RWPE1 (cell line): ENCODE measurements at regions not wholly inside any gene's neighbourhood (a gene's known extent, or its start where the extent isn't known, plus 50 kb on each side); places are given as distances from the start of the nearest gene placed in this dataset.
"Not testable (repeated sequence)": the region's sequence is repeated elsewhere in the genome, so short reads cannot be mapped to it uniquely, and the experiment has no call there.

Source experiments
- CTCF ChIA-PET: fragments of 350-600 bp; sonication (Branson Sonifier 250); formaldehyde crosslinking; extraction: SDS; loops from one replicate; lab custom pipeline; 2021; lab: Yijun Ruan, JAX
- POLR2A ChIA-PET: fragments of 400-600 bp; formaldehyde crosslinking; extraction: SDS; loops from one replicate; lab custom pipeline; 2020; ENCODE audit warnings: antibody characterized with exemption; ENCODE audit not compliant: low non-redundant PET; lab: Yijun Ruan, JAX
- DNase-seq: peaks from one replicate; pipeline ENCODE4 v3.0.0; 2012; ENCODE audit warnings: low spot score
- H3K27ac ChIP-seq: fragments of 450-650 bp; 2 replicates; pipeline ENCODE4 v1.5.1; 2017
- TF ChIP-seq, protein P1 (sequence below): fragments of 450-650 bp; conservative IDR thresholded peaks from 2 replicates; pipeline ENCODE4 v1.5.1; 2017; ENCODE audit warnings: low read depth, mild to moderate bottlenecking

DNA sequence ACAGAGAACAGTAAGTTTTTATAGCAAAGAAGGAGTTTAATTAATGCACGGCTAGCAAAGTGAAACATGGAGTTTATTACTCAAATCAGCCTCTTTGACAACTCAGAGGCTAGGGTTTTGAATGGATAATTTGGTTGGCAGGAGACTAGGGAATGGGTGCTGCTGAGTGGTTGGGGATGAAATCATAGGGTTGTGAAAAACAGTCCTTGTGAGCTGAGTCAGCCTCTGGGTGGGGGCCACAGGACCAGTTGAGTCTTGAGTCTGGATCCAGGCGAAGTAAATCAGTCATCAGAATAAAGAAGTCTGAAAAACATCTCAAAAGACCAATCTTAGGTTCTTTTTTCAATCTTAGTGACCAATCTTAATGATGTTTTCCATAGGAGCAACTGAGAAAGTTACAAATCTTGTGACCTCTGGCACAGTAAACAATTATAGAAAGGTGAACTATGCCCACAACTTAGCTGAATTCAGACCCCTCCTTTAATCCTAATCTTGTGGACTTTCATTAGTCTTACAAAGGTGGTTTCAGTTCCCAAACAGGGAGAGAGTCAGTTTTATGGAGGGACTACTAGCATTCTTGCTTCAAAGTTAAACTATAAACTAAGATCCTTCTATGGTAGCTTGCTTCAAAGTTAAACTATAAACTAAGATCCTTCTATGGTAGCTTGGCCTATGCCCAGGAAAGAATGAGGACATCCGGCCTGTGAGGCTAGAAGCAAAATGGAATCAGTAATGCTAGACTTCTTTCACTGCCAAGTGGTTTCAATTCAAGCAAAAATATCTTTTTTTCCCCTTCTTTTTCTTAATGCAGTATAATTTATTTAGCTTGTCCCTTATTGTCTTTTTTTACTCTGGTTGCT, 84.5 kb downstream of the AASDHPPT start:
- TF ChIP-seq, protein P1, sequence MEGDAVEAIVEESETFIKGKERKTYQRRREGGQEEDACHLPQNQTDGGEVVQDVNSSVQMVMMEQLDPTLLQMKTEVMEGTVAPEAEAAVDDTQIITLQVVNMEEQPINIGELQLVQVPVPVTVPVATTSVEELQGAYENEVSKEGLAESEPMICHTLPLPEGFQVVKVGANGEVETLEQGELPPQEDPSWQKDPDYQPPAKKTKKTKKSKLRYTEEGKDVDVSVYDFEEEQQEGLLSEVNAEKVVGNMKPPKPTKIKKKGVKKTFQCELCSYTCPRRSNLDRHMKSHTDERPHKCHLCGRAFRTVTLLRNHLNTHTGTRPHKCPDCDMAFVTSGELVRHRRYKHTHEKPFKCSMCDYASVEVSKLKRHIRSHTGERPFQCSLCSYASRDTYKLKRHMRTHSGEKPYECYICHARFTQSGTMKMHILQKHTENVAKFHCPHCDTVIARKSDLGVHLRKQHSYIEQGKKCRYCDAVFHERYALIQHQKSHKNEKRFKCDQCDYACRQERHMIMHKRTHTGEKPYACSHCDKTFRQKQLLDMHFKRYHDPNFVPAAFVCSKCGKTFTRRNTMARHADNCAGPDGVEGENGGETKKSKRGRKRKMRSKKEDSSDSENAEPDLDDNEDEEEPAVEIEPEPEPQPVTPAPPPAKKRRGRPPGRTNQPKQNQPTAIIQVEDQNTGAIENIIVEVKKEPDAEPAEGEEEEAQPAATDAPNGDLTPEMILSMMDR = no peak
- DNase-seq = no peak
- no peak overlapping the region for H3K27ac ChIP-seq
- ChIA-PET POLR2A (no interaction called here), CTCF (no interaction called here)

DNA sequence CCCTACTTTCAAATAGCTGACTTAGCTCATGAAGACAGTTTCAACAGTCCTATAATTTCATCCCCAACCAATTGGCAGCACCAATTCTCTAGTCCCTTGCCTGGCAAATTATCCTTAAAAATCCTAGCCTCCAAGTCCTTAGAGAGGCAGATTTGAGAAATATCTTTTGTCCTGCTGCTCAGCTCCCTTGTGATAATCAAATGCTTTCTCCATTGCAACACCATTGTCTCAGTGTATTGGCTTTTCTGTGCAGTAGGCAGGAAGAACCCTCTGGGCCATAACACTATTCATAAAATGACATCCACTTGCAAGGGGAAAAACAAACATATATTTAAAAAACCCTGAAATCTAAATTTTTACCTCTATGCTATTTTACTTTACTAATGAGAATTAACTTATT, 89.6 kb downstream of the AASDHPPT start:
- TF ChIP-seq, protein P1 = no peak
- no peak overlapping the region for H3K27ac ChIP-seq
- DNase-seq = no peak
- ChIA-PET POLR2A (no interaction called here), CTCF (no interaction called here)

DNA sequence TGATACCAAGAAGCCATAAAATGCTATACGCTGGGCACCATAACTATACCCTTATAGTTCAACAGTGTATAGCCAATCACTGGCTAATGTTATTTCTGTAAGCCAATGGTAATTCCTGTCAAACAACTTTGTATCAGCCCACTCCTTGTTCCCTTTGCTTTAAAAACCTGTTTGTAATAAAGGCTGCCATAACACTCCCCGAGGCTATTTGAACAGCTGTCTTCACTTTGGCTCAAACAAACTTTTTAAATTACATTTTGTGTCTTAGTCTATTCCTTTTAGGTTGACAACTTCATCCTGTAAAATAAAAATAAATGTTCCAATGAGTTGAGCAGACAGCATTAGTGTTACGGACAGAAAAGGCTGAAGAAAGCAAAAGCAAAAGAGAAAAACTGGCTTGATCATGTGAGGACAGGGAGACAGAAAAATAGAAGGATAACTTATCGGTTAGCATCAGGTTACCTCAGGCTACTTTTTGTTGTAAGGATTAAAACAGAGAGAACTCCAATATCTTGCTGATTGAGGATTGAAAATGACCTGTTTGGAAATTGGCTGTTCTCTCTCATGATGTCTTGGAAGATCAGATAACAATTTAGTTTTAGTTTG, 95.0 kb downstream of the AASDHPPT start:
- no peak overlapping the region for H3K27ac ChIP-seq
- TF ChIP-seq, protein P1 = no peak
- ChIA-PET CTCF (interaction anchor here (0.6 kb wide), 1 partner anchor 592 kb away, joined by 3 read pairs; no protein-coding TSS in a partner anchor), POLR2A (no interaction called here)
- no peak for DNase-seq

- CTCF ChIA-PET = no interaction called here
Measured at GRCh38 chr11:106173291-106173690, 95.8 kb downstream of the AASDHPPT start.

GRCh38 chr11:106174003-106174402, 96.5 kb downstream of the AASDHPPT start:
- H3K27ac ChIP-seq, DNase-seq, POLR2A ChIA-PET, CTCF ChIA-PET: not testable (repeated sequence)

More at GRCh38 chr11:106173291-106173690, 95.8 kb downstream of the AASDHPPT start:
- POLR2A ChIA-PET = no interaction called here
- TF ChIP-seq, protein P1 = no peak
- no peak overlapping the region for H3K27ac ChIP-seq
- no peak for DNase-seq

GRCh38 chr11:106176817-106177216, 99.4 kb downstream of the AASDHPPT start:
- POLR2A ChIA-PET = no interaction called here
- TF ChIP-seq, protein P1 = no peak
- no peak overlapping the region for H3K27ac ChIP-seq
- CTCF ChIA-PET = no interaction called here
- no peak for DNase-seq

- ChIA-PET POLR2A (no interaction called here), CTCF (no interaction called here)
- no peak for DNase-seq
Measured at GRCh38 chr11:106177311-106177710, 99.8 kb downstream of the AASDHPPT start.

More at GRCh38 chr11:106177311-106177710, 99.8 kb downstream of the AASDHPPT start:
- TF ChIP-seq, protein P1 = no peak
- H3K27ac ChIP-seq = no peak overlapping the region
